IPS-18c (cell line): ENCODE measurements at regions not wholly inside any gene's neighbourhood (a gene's known extent, or its start where the extent isn't known, plus 50 kb on each side); places are given as distances from the start of the nearest gene placed in this dataset.

Experiments used
- H3K4me3 ChIP-seq: 2 replicates; pipeline ENCODE4 v1.7.0; 2013; ENCODE audit warnings: low read depth, mild to moderate bottlenecking, low read length, moderate library complexity; ENCODE audit not compliant: insufficient read depth
- H3K9me3 ChIP-seq: one replicate; pipeline ENCODE4 v1.6.1; 2013; ENCODE audit warnings: mild to moderate bottlenecking, low read length, moderate library complexity; ENCODE audit not compliant: control insufficient read depth, insufficient read depth

GRCh38 chr16:64047878-64048277 is 1074.0 kb downstream of the CDH11 start:
- no peak overlapping the region for H3K4me3 ChIP-seq

GRCh38 chr16:64047207-64047606 is 1074.7 kb downstream of the CDH11 start:
- no peak overlapping the region for H3K4me3 ChIP-seq
- H3K9me3 ChIP-seq, result no peaks in the 10 kb centered on the region

More at GRCh38 chr16:64047878-64048277, 1074.0 kb downstream of the CDH11 start:
- no peaks in the 10 kb centered on the region for H3K9me3 ChIP-seq

DNA sequence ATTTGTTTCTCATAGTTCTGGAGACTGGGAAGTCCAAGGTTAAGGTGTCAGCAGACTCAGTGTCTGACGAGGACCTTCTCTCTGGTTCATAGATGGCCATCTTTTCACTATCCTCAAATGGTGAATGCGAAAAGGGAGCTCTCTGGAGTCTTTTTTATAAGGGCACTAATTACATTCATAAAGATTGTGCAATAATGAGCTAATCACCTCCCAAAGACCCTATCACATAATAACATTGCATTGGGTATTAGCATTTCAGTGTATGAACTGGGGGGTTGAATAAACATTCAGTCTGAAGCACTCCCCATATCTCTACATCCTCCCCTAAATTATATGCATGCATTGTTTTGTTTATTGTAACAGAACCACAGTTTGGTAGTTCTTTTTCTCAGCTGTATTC is 1086.5 kb downstream of the CDH11 start:
- Histone ChIP-seq H3K4me3 (no peak overlapping the region), H3K9me3 (no peaks in the 10 kb centered on the region)

GRCh38 chr16:64019339-64019738 is 1102.5 kb downstream of the CDH11 start:
- H3K4me3 ChIP-seq, result no peak overlapping the region
- H3K9me3 ChIP-seq, result no peaks in the 10 kb centered on the region

DNA sequence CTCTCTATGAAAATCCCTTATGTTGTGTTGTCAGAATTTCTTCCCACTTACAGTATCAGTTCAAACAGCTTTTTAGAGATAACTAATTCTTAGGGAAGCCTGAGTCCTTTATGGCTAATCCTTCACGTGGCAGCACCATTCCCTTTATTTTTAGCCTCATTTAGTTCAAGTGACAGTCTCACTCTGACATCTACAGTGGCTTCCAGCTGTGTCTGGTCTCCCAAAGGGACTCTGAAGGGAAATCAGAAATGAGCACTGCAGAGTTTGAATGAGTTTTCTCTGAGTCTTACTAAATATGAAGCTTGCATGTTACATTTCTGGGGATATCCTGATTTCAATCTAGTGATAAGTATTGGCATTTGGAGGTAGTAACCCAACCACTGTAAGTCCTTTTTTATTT is 1104.1 kb downstream of the CDH11 start:
- Histone ChIP-seq H3K4me3 (no peak overlapping the region), H3K9me3 (no peaks in the 10 kb centered on the region)

- Histone ChIP-seq H3K4me3 (no peak overlapping the region), H3K9me3 (no peaks in the 10 kb centered on the region)
These were observed 1108.0 kb downstream of the CDH11 start for GRCh38 chr16:64013856-64014255.

DNA sequence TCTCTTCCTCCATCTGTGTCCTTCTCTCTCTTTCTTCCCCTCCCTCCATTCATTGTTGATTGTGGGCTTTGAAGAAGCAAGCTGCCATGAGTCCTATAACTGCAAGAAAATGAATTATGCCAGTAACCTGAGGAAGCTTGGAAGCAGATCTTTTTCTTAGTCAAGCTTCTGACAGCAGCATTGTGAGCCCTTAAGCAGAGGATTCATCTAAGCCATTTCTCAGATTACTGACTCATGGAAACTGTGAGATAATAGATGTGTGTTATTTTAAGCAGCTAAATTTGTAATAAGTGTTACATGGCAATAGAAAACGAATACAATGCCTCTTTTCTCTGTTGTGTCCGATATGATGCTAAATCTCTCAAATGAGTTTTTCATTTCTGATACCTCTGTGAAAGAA is 1109.7 kb downstream of the CDH11 start:
- Histone ChIP-seq H3K4me3 (no peak overlapping the region), H3K9me3 (no peaks in the 10 kb centered on the region)

- H3K4me3 ChIP-seq, result no peak overlapping the region
- H3K9me3 ChIP-seq, result no peaks in the 10 kb centered on the region
These were observed 1110.2 kb downstream of the CDH11 start for GRCh38 chr16:64011650-64012049.

- Histone ChIP-seq H3K9me3 (no peaks in the 10 kb centered on the region), H3K4me3 (no peak overlapping the region)
These were observed 1113.7 kb downstream of the CDH11 start for GRCh38 chr16:64008131-64008530.

- no peaks in the 10 kb centered on the region for H3K9me3 ChIP-seq
- no peak overlapping the region for H3K4me3 ChIP-seq
These were observed 1117.7 kb downstream of the CDH11 start for GRCh38 chr16:64004116-64004515.

GRCh38 chr16:63995025-63995424 is 1126.8 kb downstream of the CDH11 start:
- no peak overlapping the region for H3K4me3 ChIP-seq

DNA sequence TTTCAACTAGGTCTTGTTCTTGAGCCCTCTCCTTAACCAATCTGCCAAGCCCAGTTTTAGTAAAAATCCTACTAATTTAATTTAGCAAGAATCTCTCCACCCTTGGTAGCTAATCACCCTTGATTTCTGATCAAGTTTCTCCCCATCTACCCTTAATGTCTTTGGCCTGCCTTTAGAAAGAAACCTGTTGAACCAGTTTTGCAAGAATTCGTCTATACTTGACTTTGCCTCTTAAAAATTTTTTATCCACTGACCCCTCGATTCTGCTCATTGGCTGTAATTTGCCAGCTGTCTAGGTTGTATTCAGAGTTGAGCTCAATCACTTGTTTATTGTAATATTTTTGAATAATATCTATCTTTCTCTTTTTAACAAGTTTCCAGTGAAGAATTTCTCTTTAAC is 1138.5 kb downstream of the CDH11 start:
- H3K4me3 ChIP-seq, result no peak overlapping the region

More at GRCh38 chr16:63995025-63995424, 1126.8 kb downstream of the CDH11 start:
- H3K9me3 ChIP-seq, result no peaks in the 10 kb centered on the region

DNA sequence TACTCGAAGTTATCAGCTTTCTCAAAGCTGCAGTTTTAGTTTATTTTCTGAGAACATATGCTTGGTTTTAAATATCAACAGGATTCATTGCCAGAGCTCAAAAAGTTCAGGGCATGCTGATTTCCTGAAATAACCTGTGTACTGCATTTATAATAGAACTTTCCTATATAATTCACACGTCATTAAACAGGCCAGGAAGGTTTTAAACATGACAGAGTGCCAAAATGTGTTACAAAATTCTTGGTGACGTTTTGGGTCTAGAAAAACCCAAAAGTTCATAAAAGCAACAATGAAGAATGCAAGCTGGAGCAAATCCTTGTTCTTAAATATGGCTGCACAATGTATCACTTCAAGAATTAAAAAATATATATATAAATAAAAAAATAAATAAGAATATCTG is 1139.1 kb downstream of the CDH11 start:
- Histone ChIP-seq H3K4me3 (no peak overlapping the region), H3K9me3 (no peaks in the 10 kb centered on the region)

More for the DNA sequence above, 1138.5 kb downstream of the CDH11 start:
- no peaks in the 10 kb centered on the region for H3K9me3 ChIP-seq

- no peaks in the 10 kb centered on the region for H3K9me3 ChIP-seq
- H3K4me3 ChIP-seq, result 0 out of 2 replicates have a peak overlapping the region, but pooled peaks have one; percentile 15
These were observed 1139.8 kb downstream of the CDH11 start for GRCh38 chr16:63982110-63982509.

DNA sequence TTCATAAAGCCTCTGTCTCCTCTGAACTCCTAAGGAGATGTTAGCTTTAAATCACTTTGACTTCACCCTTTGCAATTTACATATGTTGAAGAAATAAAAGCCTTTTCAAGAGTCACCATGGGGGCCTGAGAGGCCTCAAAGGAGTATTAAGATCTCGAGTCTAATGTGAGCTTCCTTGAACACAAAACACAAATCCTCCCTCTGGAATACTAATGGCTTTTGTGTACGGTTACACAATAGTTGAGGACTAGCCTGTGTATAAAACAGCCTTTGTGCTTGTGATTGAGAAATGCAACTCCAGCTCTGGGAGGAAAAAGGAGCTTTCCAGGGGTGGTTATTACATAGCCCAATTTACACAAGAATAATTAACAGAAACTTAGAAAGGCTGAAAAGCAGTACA is 1140.2 kb downstream of the CDH11 start:
- Histone ChIP-seq H3K4me3 (no peak overlapping the region), H3K9me3 (no peaks in the 10 kb centered on the region)

GRCh38 chr16:63980763-63981162 is 1141.1 kb downstream of the CDH11 start:
- Histone ChIP-seq H3K9me3 (no peaks in the 10 kb centered on the region), H3K4me3 (no peak overlapping the region)

GRCh38 chr16:63978240-63978639 is 1143.6 kb downstream of the CDH11 start:
- Histone ChIP-seq H3K9me3 (no peaks in the 10 kb centered on the region), H3K4me3 (no peak overlapping the region)

- Histone ChIP-seq H3K4me3 (no peak overlapping the region), H3K9me3 (no peaks in the 10 kb centered on the region)
These were observed 1145.5 kb downstream of the CDH11 start for GRCh38 chr16:63976345-63976744.

- H3K4me3 ChIP-seq, result no peak overlapping the region
- H3K9me3 ChIP-seq, result no peaks in the 10 kb centered on the region
These were observed 1146.2 kb downstream of the CDH11 start for GRCh38 chr16:63975669-63976068.
